Effector memory CD8-positive, alpha-beta T cell (primary cell): ENCODE measurements at regions not wholly inside any gene's neighbourhood (a gene's known extent, or its start where the extent isn't known, plus 50 kb on each side); places are given as distances from the start of the nearest gene placed in this dataset.

Experiments
- ATAC-seq: fragments of 150-1000 bp; cut with Tn5 transposase; replicated peaks from 2 replicates; pipeline ENCODE4 v1.10.0; 2021; ENCODE audit warnings: mild to moderate bottlenecking, moderate library complexity
- DNase-seq, 3 experiments: peaks; one replicate each; pipeline ENCODE4 v3.0.0; 2021
- H3K27ac Mint-ChIP-seq, 2 donors: one replicate each; pipeline ENCODE4 v1.8.0; 2022; ENCODE audit warnings: mild to moderate bottlenecking in 2 of 2, mixed read lengths in 2 of 2, moderate library complexity in 2 of 2
- H3K27me3 Mint-ChIP-seq, 2 donors: one replicate each; pipeline ENCODE4 v1.8.0; 2022; ENCODE audit warnings: mixed read lengths in 2 of 2
- H3K36me3 Mint-ChIP-seq: one replicate; pipeline ENCODE4 v1.8.0; 2022; ENCODE audit warnings: mild to moderate bottlenecking, moderate library complexity, mixed read lengths; ENCODE audit not compliant: insufficient read depth
- H3K4me1 Mint-ChIP-seq, 2 donors: one replicate each; pipeline ENCODE4 v1.8.0; 2022; ENCODE audit warnings: low read depth in 2 of 2, mixed read lengths in 2 of 2
- H3K4me3 Mint-ChIP-seq, 2 donors: one replicate each; pipeline ENCODE4 v1.8.0; 2022; ENCODE audit warnings: mild to moderate bottlenecking in 2 of 2, mixed read lengths in 2 of 2, moderate library complexity in 2 of 2
- H3K9me3 Mint-ChIP-seq, 2 donors: one replicate each; pipeline ENCODE4 v1.8.0; 2022; ENCODE audit warnings: mixed read lengths in 2 of 2

DNA sequence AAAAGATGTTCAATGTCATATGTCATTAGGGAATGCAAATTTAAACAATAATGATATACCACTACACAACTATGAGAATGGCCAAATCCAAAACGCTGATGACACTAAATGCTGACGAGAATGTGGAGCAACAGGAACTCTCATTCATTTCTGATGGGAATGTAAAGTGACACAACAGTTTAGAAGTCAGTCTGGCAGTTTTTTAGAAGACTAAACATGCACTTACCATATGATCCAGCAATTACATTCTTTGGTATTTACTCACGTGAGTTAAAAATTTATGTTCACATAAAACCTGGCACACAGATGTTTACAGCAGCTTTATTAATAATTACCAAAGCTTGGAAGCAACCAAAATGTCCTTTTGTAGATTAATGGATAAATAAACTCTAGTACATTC is 110.4 kb upstream of the C1orf21 start:
- no peak overlapping the region for H3K4me3 Mint-ChIP-seq
- no peaks in the 10 kb centered on the region for H3K36me3 Mint-ChIP-seq
- no peak for ATAC-seq
- H3K27ac Mint-ChIP-seq, result no peak overlapping the region
- H3K4me1 Mint-ChIP-seq, result no peaks in the 10 kb centered on the region
- no peak for DNase-seq
- no peaks in the 10 kb centered on the region for H3K9me3 Mint-ChIP-seq
- H3K27me3 Mint-ChIP-seq, result peaks cover 23 to 30% of the 10 kb centered on the region in 2 donors

DNA sequence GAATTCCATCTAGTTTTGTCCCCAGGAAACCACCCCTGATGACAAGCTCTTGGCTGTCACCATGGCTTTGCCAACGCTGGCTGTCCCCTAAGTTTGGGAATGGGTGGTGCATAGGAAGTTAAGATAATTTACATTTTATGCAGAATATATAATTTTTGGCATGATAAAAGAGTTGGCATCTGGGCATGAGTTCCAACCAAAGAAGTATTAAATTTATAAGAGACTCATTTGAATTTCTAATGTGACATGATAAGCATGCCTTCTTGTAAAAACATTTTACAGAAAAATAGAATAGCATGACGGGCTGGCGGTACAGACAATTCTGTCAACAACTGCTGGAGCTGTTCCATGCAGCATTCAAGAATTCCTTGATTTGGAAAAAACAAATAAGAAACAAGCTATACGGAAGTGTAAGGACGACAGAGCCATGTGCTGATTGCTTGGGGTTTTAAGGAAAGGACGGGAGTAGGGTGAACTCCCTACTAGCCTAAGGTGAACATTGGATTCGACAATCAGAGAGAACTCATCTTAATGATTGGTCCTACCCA is 106.8 kb upstream of the C1orf21 start:
- no peaks in the 10 kb centered on the region for H3K4me1 Mint-ChIP-seq

DNA sequence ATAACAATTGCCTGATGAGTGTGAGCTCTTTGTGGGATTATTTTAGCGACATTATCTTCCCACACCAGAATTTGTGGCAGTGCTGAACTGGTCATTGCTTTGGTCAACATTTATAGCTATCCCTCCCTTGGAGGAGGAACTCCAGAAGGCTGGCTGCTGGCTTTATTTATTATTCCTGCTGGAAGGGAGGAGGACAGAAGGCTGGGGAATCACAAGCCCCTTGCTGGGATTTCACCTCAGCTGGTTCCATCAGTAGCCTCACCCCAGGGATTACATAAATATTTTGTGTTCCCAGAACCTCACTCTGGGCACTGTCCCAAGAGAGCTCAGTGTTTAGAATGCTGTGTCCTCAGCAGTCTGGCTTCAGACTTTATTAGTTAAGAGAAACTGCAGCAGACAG is 102.8 kb upstream of the C1orf21 start:
- DNase-seq, result no peak
- H3K4me1 Mint-ChIP-seq, result no peaks in the 10 kb centered on the region
- H3K4me3 Mint-ChIP-seq, result no peak overlapping the region
- no peak for ATAC-seq
- no peaks in the 10 kb centered on the region for H3K36me3 Mint-ChIP-seq
- H3K9me3 Mint-ChIP-seq, result peaks cover 0 to 1% of the 10 kb centered on the region in 2 donors
- peaks cover 10 to 23% of the 10 kb centered on the region in 2 donors for H3K27me3 Mint-ChIP-seq
- H3K27ac Mint-ChIP-seq, result no peak overlapping the region

More for the DNA sequence above, 106.8 kb upstream of the C1orf21 start:
- Mint-ChIP-seq H3K36me3 (no peaks in the 10 kb centered on the region), H3K27ac (no peak overlapping the region), H3K9me3 (no peaks in the 10 kb centered on the region), H3K4me3 (no peak overlapping the region), H3K27me3 (peaks cover 15 to 29% of the 10 kb centered on the region in 2 donors)
- no peak for DNase-seq
- no peak for ATAC-seq

DNA sequence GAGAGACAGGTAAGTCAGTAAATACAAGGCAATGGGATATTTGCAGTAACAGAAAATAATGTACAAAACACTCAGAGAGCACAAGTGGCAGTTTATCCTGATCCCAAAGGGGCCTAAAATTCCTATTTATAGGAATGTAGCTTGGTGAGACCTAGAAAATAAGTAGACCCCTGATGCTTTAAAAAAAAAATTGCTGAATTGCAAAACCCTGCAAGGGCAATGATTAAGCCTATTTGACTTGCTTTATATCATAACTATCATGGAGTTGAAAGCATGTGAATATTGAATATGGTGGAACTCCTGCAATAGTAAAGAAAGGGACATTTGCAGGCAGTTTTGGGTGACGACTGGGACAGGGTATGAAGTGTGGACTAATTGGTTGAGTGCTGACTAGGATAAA is 101.9 kb upstream of the C1orf21 start:
- Mint-ChIP-seq H3K4me1 (no peaks in the 10 kb centered on the region), H3K4me3 (no peak overlapping the region), H3K27me3 (peaks cover 10 to 16% of the 10 kb centered on the region in 2 donors), H3K36me3 (no peaks in the 10 kb centered on the region), H3K9me3 (peaks cover 0 to 1% of the 10 kb centered on the region in 2 donors), H3K27ac (no peak overlapping the region)
- ATAC-seq (no peak), DNase-seq (no peak)

DNA sequence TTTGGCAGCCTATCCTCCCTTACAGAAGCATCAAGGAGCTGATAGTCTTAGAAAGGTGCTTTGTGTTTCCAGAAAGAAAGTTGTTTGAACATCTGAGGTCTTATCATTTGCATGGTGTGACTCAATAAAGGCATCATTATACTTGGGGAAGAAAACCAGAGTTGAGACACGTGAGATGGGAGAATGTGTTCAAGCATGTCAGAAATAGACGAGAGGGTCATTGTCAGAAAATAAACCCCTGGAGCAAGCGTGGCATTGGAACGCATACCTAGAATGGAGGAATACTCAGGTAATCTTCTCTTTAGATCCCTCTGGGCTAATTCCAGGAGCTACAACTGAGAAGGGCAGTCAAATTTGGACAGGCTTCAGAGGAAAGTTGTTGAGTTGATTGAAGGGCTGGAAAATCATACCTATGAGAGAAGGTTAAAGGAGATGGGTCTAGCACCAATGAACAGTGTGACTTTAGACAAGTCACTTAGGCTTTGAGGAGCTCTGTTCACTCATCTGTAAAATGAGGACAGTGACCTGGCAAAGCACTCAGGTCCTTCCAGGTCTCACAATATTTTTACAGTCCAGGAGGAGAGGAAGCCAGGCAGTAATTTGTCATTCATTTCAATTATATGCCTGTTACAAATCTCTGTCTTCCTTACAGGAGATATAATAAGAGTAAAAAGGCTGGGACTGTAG is 101.3 kb upstream of the C1orf21 start:
- peaks cover 0 to 1% of the 10 kb centered on the region in 2 donors for H3K9me3 Mint-ChIP-seq
- ATAC-seq (no peak), DNase-seq (no peak)
- peaks cover 10 to 11% of the 10 kb centered on the region in 2 donors for H3K27me3 Mint-ChIP-seq
- no peak overlapping the region for H3K27ac Mint-ChIP-seq
- H3K4me1 Mint-ChIP-seq, result no peaks in the 10 kb centered on the region
- no peak overlapping the region for H3K4me3 Mint-ChIP-seq
- H3K36me3 Mint-ChIP-seq, result no peaks in the 10 kb centered on the region

DNA sequence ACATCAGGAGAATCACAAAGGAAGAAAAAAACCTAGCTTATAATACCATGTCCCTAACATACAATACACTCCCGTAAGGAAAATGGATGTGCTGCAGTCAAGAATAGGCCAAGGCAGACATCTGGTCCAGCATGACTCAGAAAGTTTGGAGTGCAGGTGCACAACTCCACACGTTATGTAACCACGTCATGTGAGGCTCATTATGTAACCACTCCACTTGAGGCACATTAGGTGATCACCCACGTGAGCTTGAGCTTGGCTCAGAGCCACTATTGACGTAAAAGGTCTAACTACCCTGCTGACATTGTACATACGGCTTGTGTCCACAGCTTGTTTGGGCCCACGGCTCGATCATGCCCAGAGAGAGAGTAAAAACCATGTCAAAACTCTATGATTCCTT is 99.8 kb upstream of the C1orf21 start:
- Mint-ChIP-seq H3K4me3 (no peak overlapping the region), H3K4me1 (no peaks in the 10 kb centered on the region), H3K36me3 (no peaks in the 10 kb centered on the region), H3K27ac (no peak overlapping the region), H3K9me3 (peaks cover 0 to 1% of the 10 kb centered on the region in 2 donors), H3K27me3 (peaks cover 0 to 6% of the 10 kb centered on the region in 2 donors)
- ATAC-seq, result no peak
- no peak for DNase-seq

DNA sequence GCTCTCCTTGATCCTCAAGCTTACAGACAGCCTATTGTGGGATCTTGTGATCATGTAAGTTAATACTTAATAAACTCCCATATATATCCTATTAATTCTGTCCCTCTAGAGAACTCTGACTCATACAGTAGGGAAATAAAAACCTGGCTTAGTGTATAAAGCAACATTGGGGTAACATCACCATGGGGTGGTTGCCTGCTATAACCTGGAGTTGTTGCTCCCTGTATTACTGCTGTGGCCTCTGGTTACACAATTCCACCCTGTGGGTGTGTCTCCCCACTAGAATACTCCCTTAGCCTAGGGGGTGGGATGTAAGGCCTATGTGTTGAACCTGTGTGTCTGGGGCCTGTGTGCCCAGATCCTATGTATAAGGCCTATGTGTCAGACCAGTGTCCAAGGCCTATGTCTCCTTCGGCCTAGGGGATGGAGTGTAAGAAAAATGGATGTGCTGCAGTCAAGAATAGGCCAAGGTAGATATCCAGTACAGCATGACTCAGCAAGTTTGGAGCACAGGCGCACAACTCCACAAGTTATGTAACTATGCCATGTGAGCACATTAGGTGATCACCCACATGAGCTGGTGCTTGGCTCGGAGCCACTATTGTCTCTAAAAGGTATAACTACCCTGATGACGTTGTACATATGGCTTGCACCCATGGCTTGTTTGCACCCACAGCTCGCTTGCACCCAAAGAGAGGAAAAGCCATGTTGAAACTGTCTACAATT is 96.8 kb upstream of the C1orf21 start:
- no peaks in the 10 kb centered on the region for H3K36me3 Mint-ChIP-seq
- no peak for DNase-seq
- no peak overlapping the region for H3K27ac Mint-ChIP-seq

DNA sequence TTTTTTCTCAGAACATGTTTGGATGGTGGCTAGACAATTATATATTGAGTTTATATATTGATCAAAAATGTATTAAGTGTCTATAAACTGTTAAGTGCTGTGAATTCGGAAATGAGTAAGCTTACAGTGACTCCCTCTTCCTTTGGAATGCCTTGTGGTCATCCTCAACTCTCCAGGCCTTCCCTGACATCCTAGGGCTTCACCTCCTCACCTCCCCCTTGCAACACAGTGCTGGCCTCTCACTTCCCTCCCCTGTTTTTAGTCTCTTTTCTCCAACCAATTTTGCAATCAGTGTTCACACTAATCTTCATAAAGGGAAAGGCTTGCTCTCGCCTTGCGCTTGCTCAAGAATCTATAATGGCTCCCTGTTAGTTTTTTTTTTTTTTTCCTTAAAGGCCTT is 95.1 kb upstream of the C1orf21 start:
- no peaks in the 10 kb centered on the region for H3K36me3 Mint-ChIP-seq
- no peaks in the 10 kb centered on the region for H3K4me1 Mint-ChIP-seq
- no peak for DNase-seq
- ATAC-seq, result no peak
- peaks cover 0 to 1% of the 10 kb centered on the region in 2 donors for H3K9me3 Mint-ChIP-seq
- no peak overlapping the region for H3K4me3 Mint-ChIP-seq
- H3K27ac Mint-ChIP-seq, result no peak overlapping the region
- peaks cover 0 to 6% of the 10 kb centered on the region in 2 donors for H3K27me3 Mint-ChIP-seq

More for the DNA sequence above, 96.8 kb upstream of the C1orf21 start:
- Mint-ChIP-seq H3K27me3 (peaks cover 0 to 6% of the 10 kb centered on the region in 2 donors), H3K4me1 (no peaks in the 10 kb centered on the region), H3K4me3 (no peak overlapping the region), H3K9me3 (peaks cover 0 to 1% of the 10 kb centered on the region in 2 donors)
- ATAC-seq, result no peak

DNA sequence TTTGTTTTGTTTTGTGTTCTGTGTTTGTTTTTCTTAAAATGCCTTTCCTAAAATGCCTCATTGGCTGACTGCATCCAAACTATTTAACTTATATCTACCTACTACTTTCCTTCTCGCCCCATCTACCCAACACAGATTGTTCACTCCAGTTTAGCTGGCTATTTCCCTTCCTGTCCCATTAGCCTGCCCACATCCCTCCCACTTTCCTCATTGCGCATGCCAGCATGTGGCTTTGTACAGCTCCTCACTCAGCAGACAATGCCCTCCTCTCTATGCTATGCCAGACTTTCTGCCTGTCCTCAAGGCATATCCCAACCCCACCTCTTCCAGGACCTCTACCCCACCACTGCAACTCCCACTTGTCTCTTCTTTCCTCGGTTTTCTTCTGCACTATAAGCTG is 94.7 kb upstream of the C1orf21 start:
- ATAC-seq (no peak), DNase-seq (no peak)
- Mint-ChIP-seq H3K27me3 (peaks cover 0 to 6% of the 10 kb centered on the region in 2 donors), H3K9me3 (no peaks in the 10 kb centered on the region), H3K27ac (no peak overlapping the region), H3K4me3 (no peak overlapping the region), H3K4me1 (no peaks in the 10 kb centered on the region), H3K36me3 (no peaks in the 10 kb centered on the region)

DNA sequence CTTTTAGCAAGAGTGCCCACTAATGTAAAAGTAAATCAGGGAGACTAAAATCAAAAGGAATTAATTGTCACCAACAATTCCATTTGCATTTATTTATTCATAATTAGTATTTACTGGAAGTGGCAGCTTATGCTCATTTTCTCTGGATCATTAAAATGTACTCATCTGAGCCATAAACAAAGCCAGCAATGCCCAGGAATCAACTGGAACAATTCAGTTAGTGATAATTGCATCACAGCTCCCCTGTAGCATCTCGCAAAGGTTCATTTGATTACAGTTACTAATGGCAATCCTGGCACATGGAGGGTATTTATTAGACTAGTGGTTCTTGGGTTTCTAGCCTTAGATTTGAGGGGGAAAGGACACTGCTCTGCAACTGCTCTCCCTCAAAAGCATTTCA is 92.7 kb upstream of the C1orf21 start:
- ATAC-seq (no peak), DNase-seq (no peak)
- Mint-ChIP-seq H3K27me3 (peaks cover 0 to 11% of the 10 kb centered on the region in 2 donors), H3K4me3 (no peak overlapping the region), H3K9me3 (no peaks in the 10 kb centered on the region), H3K27ac (no peak overlapping the region), H3K36me3 (no peaks in the 10 kb centered on the region), H3K4me1 (no peaks in the 10 kb centered on the region)

DNA sequence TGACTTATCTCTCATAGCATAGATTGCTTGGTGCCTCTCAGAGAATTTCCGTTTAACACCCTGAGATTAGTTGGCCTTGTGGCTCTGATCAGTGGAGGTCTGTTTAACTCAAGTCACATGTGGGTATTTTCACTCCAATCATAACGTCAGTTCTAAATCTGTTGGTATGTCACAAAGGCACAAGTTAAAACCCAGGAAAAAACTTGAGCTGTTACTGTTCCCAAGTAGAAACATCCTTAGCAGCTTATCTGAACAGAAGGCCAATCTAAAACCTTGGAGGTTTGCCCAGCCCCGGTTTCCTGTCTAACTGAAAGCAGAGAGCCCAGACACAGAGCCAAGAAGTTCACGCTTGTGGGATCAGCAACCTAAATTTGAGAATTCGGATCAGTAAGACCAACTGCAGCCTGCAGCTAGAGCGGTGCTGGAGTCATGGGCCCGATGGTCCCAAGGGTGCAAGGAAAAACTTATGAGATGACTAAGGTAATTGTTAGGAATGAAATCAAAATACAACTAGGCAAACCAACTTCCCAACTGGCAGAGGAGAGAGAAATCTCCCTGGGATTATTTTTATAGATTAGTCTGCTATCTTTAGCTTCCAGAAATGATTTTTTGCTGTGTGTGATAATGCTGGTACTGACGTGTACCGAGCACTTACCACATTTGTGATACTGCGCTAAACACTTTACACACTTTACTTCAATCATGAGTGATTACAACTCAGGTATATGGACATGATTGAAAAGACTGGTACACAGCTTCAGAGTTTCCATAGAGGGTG is 90.2 kb upstream of the C1orf21 start:
- Mint-ChIP-seq H3K4me3 (no peak overlapping the region), H3K27me3 (peaks cover 0 to 11% of the 10 kb centered on the region in 2 donors), H3K27ac (no peak overlapping the region), H3K9me3 (no peaks in the 10 kb centered on the region), H3K36me3 (no peaks in the 10 kb centered on the region), H3K4me1 (no peaks in the 10 kb centered on the region)
- ATAC-seq (no peak), DNase-seq (no peak)

DNA sequence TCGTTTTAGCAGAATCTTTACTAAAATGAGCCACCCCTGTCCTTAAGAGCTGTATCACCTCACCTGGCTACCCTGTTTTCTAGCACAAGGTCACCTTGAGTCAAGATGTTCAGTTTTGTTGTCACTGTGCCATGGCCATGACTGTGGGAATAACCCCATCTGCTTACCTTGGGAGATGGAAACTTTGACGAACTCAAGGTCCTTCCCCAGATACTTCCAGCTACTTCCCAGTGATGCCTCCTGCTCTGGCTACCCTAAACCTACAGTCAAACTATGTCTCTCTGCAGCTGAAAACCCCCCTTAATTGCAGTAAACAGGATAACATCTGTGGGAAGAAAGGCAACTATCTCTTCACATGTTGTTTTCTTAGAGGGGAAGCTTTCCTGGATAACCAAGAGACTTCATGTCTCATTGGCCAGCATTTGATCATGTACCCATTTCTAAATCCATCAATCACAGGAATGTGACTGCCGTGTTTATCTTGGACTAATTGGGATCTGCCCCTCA is 89.5 kb upstream of the C1orf21 start:
- Mint-ChIP-seq H3K27me3 (peaks cover 0 to 8% of the 10 kb centered on the region in 2 donors), H3K36me3 (no peaks in the 10 kb centered on the region), H3K4me3 (no peak overlapping the region), H3K9me3 (no peaks in the 10 kb centered on the region), H3K27ac (no peak overlapping the region), H3K4me1 (peaks cover 0 to under 1% of the 10 kb centered on the region in 2 donors)
- ATAC-seq, result no peak
- no peak for DNase-seq
